ENCODE measurements at regions not wholly inside any gene's neighbourhood (a gene's known extent, or its start where the extent isn't known, plus 50 kb on each side); places are given as distances from the start of the nearest gene placed in this dataset.

- WGBS (ENCODE audit: low lambda C conversion rate) = 0% methylated on average over 1 of the region's 3 CpGs
- H3K4me2 ChIP-seq = no peak overlapping the region
Observed at GRCh38 chr4:4755306-4755705, 104.2 kb upstream of the MSX1 start.

GRCh38 chr4:4754641-4755040, 104.8 kb upstream of the MSX1 start:
- Histone ChIP-seq H3K79me2 (ENCODE audit: insufficient read depth) (no peaks in the 10 kb centered on the region), H3K27ac (ENCODE audit: low read depth in 2 of 2, low read length in 1 of 2) (no peak overlapping the region)
- TF ChIP-seq RAD21 (IDR thresholded peaks at IDR 0.05; ENCODE audit: low read length) (no peak), PBX3 (IDR thresholded peaks at IDR 0.05) (no peak), EP300 (IDR thresholded peaks at IDR 0.05; ENCODE audit: borderline replicate concordance in 1 of 2, low read depth in 1 of 2, low read length in 1 of 2) (peak in 1 of 2 experiments; percentile 84; a peak in 1 of 4 replicates), POLR2AphosphoS5 (IDR thresholded peaks at IDR 0.05; ENCODE audit: low read depth, low read length) (0 out of 2 replicates have a peak, but pooled peaks have one; percentile 29), IRF3 (IDR thresholded peaks at IDR 0.05; ENCODE audit: low read depth, low read length) (no peak), CTCF (IDR thresholded peaks at IDR 0.05) (no peak), FOXJ3 (CRISPR knock-in tag; IDR thresholded peaks at IDR 0.05) (0 out of 2 replicates have a peak, but pooled peaks have one; percentile 45), REST (IDR thresholded peaks at IDR 0.05; ENCODE audit: low read depth, low read length) (no peak), NRF1 (IDR thresholded peaks at IDR 0.05; ENCODE audit: low read depth, low read length) (no peak), CHD2 (IDR thresholded peaks at IDR 0.05; ENCODE audit: low read length, partially characterized antibody) (peak; percentile 67), GATA2 (CRISPR knock-in tag; IDR thresholded peaks at IDR 0.05) (peak; percentile 40; the same call in 1 of the 2 replicates), ELF1 (IDR thresholded peaks at IDR 0.05) (no peak), TCF12 (IDR thresholded peaks at IDR 0.05) (peak; percentile 66)

More at GRCh38 chr4:4755306-4755705, 104.2 kb upstream of the MSX1 start:
- H3K9ac ChIP-seq = no peak overlapping the region
- no peak overlapping the region for H3K4me3 ChIP-seq (ENCODE audit: low read depth in 2 of 2, low read length in 1 of 2)
- H3K79me2 ChIP-seq (ENCODE audit: insufficient read depth) = no peaks in the 10 kb centered on the region
- no peaks in the 10 kb centered on the region for H4K20me1 ChIP-seq (ENCODE audit: insufficient read depth)
- H3K27ac ChIP-seq (ENCODE audit: low read depth in 2 of 2, low read length in 1 of 2) = no peak overlapping the region
- H3K36me3 ChIP-seq (replicated peaks in 1 of 2; ENCODE audit: control insufficient read depth in 1 of 2, insufficient read depth in 2 of 2, low read length in 1 of 2) = no peaks in the 10 kb centered on the region
- no peak overlapping the region for H2AFZ ChIP-seq (ENCODE audit: low read depth)
- TF ChIP-seq FOXM1 (IDR thresholded peaks at IDR 0.05; ENCODE audit: low read depth) (no peak), CTCF (IDR thresholded peaks at IDR 0.05) (peak; percentile 8; the same call in 1 of the 2 replicates)
- CTCF ChIA-PET = interaction anchor here (0.7 to 1.5 kb wide), 5 partner anchors 8 to 193 kb away, joined by 3 to 5 read pairs (median 3); no protein-coding TSS in a partner anchor
- H3K9me3 ChIP-seq = no peaks in the 10 kb centered on the region
- peaks cover 0 to 17% of the 10 kb centered on the region in 2 experiments; a peak in 2 of 4 replicates for H3K4me1 ChIP-seq (ENCODE audit: control insufficient read depth in 1 of 2, insufficient read depth in 2 of 2, low read depth in 1 of 2, low read length in 1 of 2)
- H3K27me3 ChIP-seq (ENCODE audit: insufficient read depth) = peaks cover 31% of the 10 kb centered on the region; the same call in 1 of the 2 replicates
- no peaks in the 10 kb centered on the region for H3F3A ChIP-seq (replicated peaks; ENCODE audit: insufficient read depth)
- POLR2A ChIA-PET = no interaction called here
- no peaks in the 10 kb centered on the region for H3K9me2 ChIP-seq
- no peak for DNase-seq

More at GRCh38 chr4:4754641-4755040, 104.8 kb upstream of the MSX1 start:
- peaks cover 0 to 17% of the 10 kb centered on the region in 2 experiments; a peak in 2 of 4 replicates for H3K4me1 ChIP-seq (ENCODE audit: control insufficient read depth in 1 of 2, insufficient read depth in 2 of 2, low read depth in 1 of 2, low read length in 1 of 2)
- H3K4me2 ChIP-seq = no peak overlapping the region
- H2AFZ ChIP-seq (ENCODE audit: low read depth) = no peak overlapping the region
- H4K20me1 ChIP-seq (ENCODE audit: insufficient read depth) = no peaks in the 10 kb centered on the region
- H3K27me3 ChIP-seq (ENCODE audit: insufficient read depth) = peaks cover 31% of the 10 kb centered on the region; the same call in 1 of the 2 replicates
- no peaks in the 10 kb centered on the region for H3K9me2 ChIP-seq
- ChIA-PET POLR2A (no interaction called here), CTCF (interaction anchor here (0.7 to 1.5 kb wide), 4 partner anchors 9 to 266 kb away, joined by 3 to 5 read pairs (median 3); no protein-coding TSS in a partner anchor)
- 0% methylated on average over 3 of the region's 9 CpGs for WGBS (ENCODE audit: low lambda C conversion rate)
- DNase-seq = peak; percentile 75
- H3K36me3 ChIP-seq (replicated peaks in 1 of 2; ENCODE audit: control insufficient read depth in 1 of 2, insufficient read depth in 2 of 2, low read length in 1 of 2) = no peaks in the 10 kb centered on the region
- H3K9me3 ChIP-seq = no peaks in the 10 kb centered on the region
- H3K9ac ChIP-seq = no peak overlapping the region
- H3F3A ChIP-seq (replicated peaks; ENCODE audit: insufficient read depth) = no peaks in the 10 kb centered on the region
- H3K4me3 ChIP-seq (ENCODE audit: low read depth in 2 of 2, low read length in 1 of 2) = no peak overlapping the region

Measured in SK-N-SH (cell line).